ENCODE measurements at regions not wholly inside any gene's neighbourhood (a gene's known extent, or its start where the extent isn't known, plus 50 kb on each side); places are given as distances from the start of the nearest gene placed in this dataset.
"Not testable (repeated sequence)": the region's sequence is repeated elsewhere in the genome, so short reads cannot be mapped to it uniquely, and the experiment has no call there.

GRCh38 chr14:55979096-55979495 is 139.1 kb upstream of the PELI2 start:
- DNase-seq, result no peak

- DNase-seq, result no peak
Observed at GRCh38 chr14:55979781-55980180, 138.4 kb upstream of the PELI2 start.

- no peak for DNase-seq
Observed at GRCh38 chr14:55980970-55981369, 137.2 kb upstream of the PELI2 start.

- no peak for DNase-seq
Observed at GRCh38 chr14:55986069-55986468, 132.1 kb upstream of the PELI2 start.

GRCh38 chr14:56000846-56001245 is 117.4 kb upstream of the PELI2 start:
- no peak for DNase-seq

- no peak for DNase-seq
Observed at GRCh38 chr14:56002342-56002741, 115.9 kb upstream of the PELI2 start.

- DNase-seq, result no peak
Observed at GRCh38 chr14:56002876-56003625, 115.2 kb upstream of the PELI2 start.

- no peak for DNase-seq
Observed at GRCh38 chr14:56004323-56004722, 113.9 kb upstream of the PELI2 start.

GRCh38 chr14:56004786-56005185 is 113.4 kb upstream of the PELI2 start:
- peak; percentile 14 to 33 for DNase-seq

GRCh38 chr14:56005191-56006053 is 112.8 kb upstream of the PELI2 start:
- peak; percentile 25 to 30 for DNase-seq

GRCh38 chr14:56007491-56007890 is 110.7 kb upstream of the PELI2 start:
- not testable (repeated sequence) for DNase-seq

- DNase-seq, result no peak
Observed at GRCh38 chr14:56008150-56008549, 110.1 kb upstream of the PELI2 start.

- DNase-seq, result not testable (repeated sequence)
Observed at GRCh38 chr14:56008661-56009060, 109.5 kb upstream of the PELI2 start.

- DNase-seq, result no peak
Observed at GRCh38 chr14:56023661-56024081, 94.5 kb upstream of the PELI2 start.

- DNase-seq, result no peak
Observed at GRCh38 chr14:56025191-56025590, 93.0 kb upstream of the PELI2 start.

- no peak for DNase-seq
Observed at GRCh38 chr14:56026506-56026905, 91.7 kb upstream of the PELI2 start.

- no peak for DNase-seq
Observed at GRCh38 chr14:56027421-56027820, 90.8 kb upstream of the PELI2 start.

GRCh38 chr14:56027916-56028712 is 90.1 kb upstream of the PELI2 start:
- DNase-seq, result no peak

GRCh38 chr14:56036353-56036752 is 81.9 kb upstream of the PELI2 start:
- no peak for DNase-seq

- no peak for DNase-seq
Observed at GRCh38 chr14:56040121-56040520, 78.1 kb upstream of the PELI2 start.

GRCh38 chr14:56044196-56044595 is 74.0 kb upstream of the PELI2 start:
- DNase-seq, result no peak

GRCh38 chr14:56046546-56046945 is 71.7 kb upstream of the PELI2 start:
- DNase-seq, result no peak
